ENCODE measurements at regions not wholly inside any gene's neighbourhood (a gene's known extent, or its start where the extent isn't known, plus 50 kb on each side); places are given as distances from the start of the nearest gene placed in this dataset.

GRCh38 chr12:62158461-62159360 lies 101.5 kb upstream of the USP15 start:
- ATAC-seq (replicated peaks in 1 of 2) (no peak), DNase-seq (no peak)
- H3K27me3 Mint-ChIP-seq (ENCODE audit: low read depth) = no peaks in the 10 kb centered on the region
- H3K9me3 Mint-ChIP-seq = no peaks in the 10 kb centered on the region
- peaks cover 8% of the 10 kb centered on the region for H3K4me1 Mint-ChIP-seq (ENCODE audit: low read depth)
- H3K27ac Mint-ChIP-seq = no peak overlapping the region
- H3K4me3 Mint-ChIP-seq = peak overlapping the region in 1 of 2 donors; percentile 9
- no peaks in the 10 kb centered on the region for H3K36me3 Mint-ChIP-seq (ENCODE audit: insufficient read depth in 2 of 2)

- Mint-ChIP-seq H3K36me3 (ENCODE audit: insufficient read depth in 2 of 2) (no peaks in the 10 kb centered on the region), H3K27me3 (ENCODE audit: low read depth) (no peaks in the 10 kb centered on the region), H3K4me1 (ENCODE audit: low read depth) (peaks cover 8% of the 10 kb centered on the region), H3K9me3 (no peaks in the 10 kb centered on the region), H3K4me3 (no peak overlapping the region), H3K27ac (no peak overlapping the region)
- DNase-seq (no peak), ATAC-seq (replicated peaks in 1 of 2) (no peak)
Observed at GRCh38 chr12:62162214-62162613, 98.0 kb upstream of the USP15 start.

GRCh38 chr12:62163368-62163767 lies 96.8 kb upstream of the USP15 start:
- ATAC-seq (replicated peaks in 1 of 2) (no peak), DNase-seq (no peak)
- Mint-ChIP-seq H3K36me3 (ENCODE audit: insufficient read depth in 2 of 2) (no peaks in the 10 kb centered on the region), H3K9me3 (no peaks in the 10 kb centered on the region), H3K27me3 (ENCODE audit: low read depth) (no peaks in the 10 kb centered on the region), H3K4me1 (ENCODE audit: low read depth) (peaks cover 5% of the 10 kb centered on the region), H3K4me3 (no peak overlapping the region), H3K27ac (no peak overlapping the region)

- Mint-ChIP-seq H3K36me3 (ENCODE audit: insufficient read depth in 2 of 2) (no peaks in the 10 kb centered on the region), H3K9me3 (no peaks in the 10 kb centered on the region), H3K4me1 (ENCODE audit: low read depth) (no peaks in the 10 kb centered on the region), H3K4me3 (no peak overlapping the region), H3K27ac (no peak overlapping the region), H3K27me3 (ENCODE audit: low read depth) (no peaks in the 10 kb centered on the region)
- DNase-seq (no peak), ATAC-seq (replicated peaks in 1 of 2) (no peak)
Observed at GRCh38 chr12:62164036-62164435, 96.2 kb upstream of the USP15 start.

GRCh38 chr12:62166525-62166924 lies 93.7 kb upstream of the USP15 start:
- DNase-seq (no peak), ATAC-seq (replicated peaks in 1 of 2) (no peak)
- H3K4me3 Mint-ChIP-seq = no peak overlapping the region
- no peaks in the 10 kb centered on the region for H3K36me3 Mint-ChIP-seq (ENCODE audit: insufficient read depth in 2 of 2)
- H3K4me1 Mint-ChIP-seq (ENCODE audit: low read depth) = no peaks in the 10 kb centered on the region
- no peaks in the 10 kb centered on the region for H3K27me3 Mint-ChIP-seq (ENCODE audit: low read depth)
- H3K27ac Mint-ChIP-seq = no peak overlapping the region
- no peaks in the 10 kb centered on the region for H3K9me3 Mint-ChIP-seq

- Mint-ChIP-seq H3K9me3 (no peaks in the 10 kb centered on the region), H3K4me1 (ENCODE audit: low read depth) (no peaks in the 10 kb centered on the region), H3K27ac (no peak overlapping the region), H3K27me3 (ENCODE audit: low read depth) (no peaks in the 10 kb centered on the region), H3K4me3 (no peak overlapping the region), H3K36me3 (ENCODE audit: insufficient read depth in 2 of 2) (no peaks in the 10 kb centered on the region)
- no peak for ATAC-seq (replicated peaks in 1 of 2)
- DNase-seq = no peak
Observed at GRCh38 chr12:62168411-62168810, 91.8 kb upstream of the USP15 start.

GRCh38 chr12:62170241-62170640 lies 90.0 kb upstream of the USP15 start:
- no peak overlapping the region for H3K27ac Mint-ChIP-seq
- H3K9me3 Mint-ChIP-seq = no peaks in the 10 kb centered on the region
- DNase-seq = no peak
- no peak for ATAC-seq (replicated peaks in 1 of 2)
- no peaks in the 10 kb centered on the region for H3K4me1 Mint-ChIP-seq (ENCODE audit: low read depth)
- H3K36me3 Mint-ChIP-seq (ENCODE audit: insufficient read depth in 2 of 2) = no peaks in the 10 kb centered on the region
- H3K4me3 Mint-ChIP-seq = no peak overlapping the region
- H3K27me3 Mint-ChIP-seq (ENCODE audit: low read depth) = no peaks in the 10 kb centered on the region

GRCh38 chr12:62190689-62191490 lies 69.3 kb upstream of the USP15 start:
- H3K36me3 Mint-ChIP-seq (ENCODE audit: insufficient read depth in 2 of 2) = no peaks in the 10 kb centered on the region
- no peaks in the 10 kb centered on the region for H3K9me3 Mint-ChIP-seq
- DNase-seq (peak; percentile 8 to 10), ATAC-seq (replicated peaks in 1 of 2) (peak; percentile 10 to 23)
- H3K27ac Mint-ChIP-seq = no peak overlapping the region
- H3K27me3 Mint-ChIP-seq (ENCODE audit: low read depth) = peaks cover 37% of the 10 kb centered on the region
- H3K4me1 Mint-ChIP-seq (ENCODE audit: low read depth) = peaks cover 27% of the 10 kb centered on the region
- peak overlapping the region; percentile 90 to 92 for H3K4me3 Mint-ChIP-seq

GRCh38 chr12:62191491-62192179 lies 68.6 kb upstream of the USP15 start:
- H3K27ac Mint-ChIP-seq = no peak overlapping the region
- peaks cover 27% of the 10 kb centered on the region for H3K4me1 Mint-ChIP-seq (ENCODE audit: low read depth)
- H3K36me3 Mint-ChIP-seq (ENCODE audit: insufficient read depth in 2 of 2) = no peaks in the 10 kb centered on the region
- peak; percentile 31 to 37 for DNase-seq
- peaks cover 37% of the 10 kb centered on the region for H3K27me3 Mint-ChIP-seq (ENCODE audit: low read depth)
- peak; percentile 43 to 50 for ATAC-seq (replicated peaks in 1 of 2)
- H3K4me3 Mint-ChIP-seq = peak overlapping the region; percentile 90 to 92
- H3K9me3 Mint-ChIP-seq = no peaks in the 10 kb centered on the region

- Mint-ChIP-seq H3K4me1 (ENCODE audit: low read depth) (peaks cover 27% of the 10 kb centered on the region), H3K4me3 (peak overlapping the region; percentile 90 to 92), H3K36me3 (ENCODE audit: insufficient read depth in 2 of 2) (no peaks in the 10 kb centered on the region)
Observed at GRCh38 chr12:62192180-62192902, 67.9 kb upstream of the USP15 start.

GRCh38 chr12:62192903-62193250 lies 67.3 kb upstream of the USP15 start:
- no peak for DNase-seq
- Mint-ChIP-seq H3K27ac (peak overlapping the region; percentile 72), H3K27me3 (ENCODE audit: low read depth) (peaks cover 34% of the 10 kb centered on the region)

More at GRCh38 chr12:62192180-62192902, 67.9 kb upstream of the USP15 start:
- ATAC-seq (replicated peaks in 1 of 2) (peak; percentile 90 to 91), DNase-seq (peak; percentile 56 to 60)
- Mint-ChIP-seq H3K27me3 (ENCODE audit: low read depth) (peaks cover 37% of the 10 kb centered on the region), H3K9me3 (no peaks in the 10 kb centered on the region), H3K27ac (peak overlapping the region; percentile 72)

GRCh38 chr12:62194031-62194430 lies 66.2 kb upstream of the USP15 start:
- DNase-seq = no peak
- H3K4me1 Mint-ChIP-seq (ENCODE audit: low read depth) = peaks cover 27% of the 10 kb centered on the region
- H3K36me3 Mint-ChIP-seq (ENCODE audit: insufficient read depth in 2 of 2) = no peaks in the 10 kb centered on the region
- H3K4me3 Mint-ChIP-seq = no peak overlapping the region
- no peak overlapping the region for H3K27ac Mint-ChIP-seq
- peaks cover 28% of the 10 kb centered on the region for H3K27me3 Mint-ChIP-seq (ENCODE audit: low read depth)
- ATAC-seq (replicated peaks in 1 of 2) = no peak
- no peaks in the 10 kb centered on the region for H3K9me3 Mint-ChIP-seq

More at GRCh38 chr12:62192903-62193250, 67.3 kb upstream of the USP15 start:
- H3K4me3 Mint-ChIP-seq = peak overlapping the region in 1 of 2 donors; percentile 90
- peak; percentile 4 to 8 for ATAC-seq (replicated peaks in 1 of 2)
- no peaks in the 10 kb centered on the region for H3K36me3 Mint-ChIP-seq (ENCODE audit: insufficient read depth in 2 of 2)
- H3K4me1 Mint-ChIP-seq (ENCODE audit: low read depth) = peaks cover 27% of the 10 kb centered on the region
- H3K9me3 Mint-ChIP-seq = no peaks in the 10 kb centered on the region

Measured in activated T-cell treated with anti-CD3 and anti-CD28 coated beads, Interleukin-2, amount 50 U/mL, for 72 hours (primary cell).